ENCODE measurements at regions not wholly inside any gene's neighbourhood (a gene's known extent, or its start where the extent isn't known, plus 50 kb on each side); places are given as distances from the start of the nearest gene placed in this dataset.
"Not testable (repeated sequence)": the region's sequence is repeated elsewhere in the genome, so short reads cannot be mapped to it uniquely, and the experiment has no call there.

- not testable (repeated sequence) for H3K4me1 ChIP-seq (ENCODE audit: control insufficient read depth, insufficient read depth, low read length); H3K4me3 ChIP-seq (ENCODE audit: low read length); H3K9ac ChIP-seq (ENCODE audit: extremely low read depth, low read length, poor library complexity, severe bottlenecking); H3K27ac ChIP-seq (ENCODE audit: low read depth, low read length); H3K9me3 ChIP-seq (ENCODE audit: control insufficient read depth, low read length); H3K4me3 Mint-ChIP-seq; DNase-seq; H3K36me3 ChIP-seq (ENCODE audit: control insufficient read depth, insufficient read depth, low read length); H3K27me3 ChIP-seq (ENCODE audit: control insufficient read depth, insufficient read depth, low read length, poor library complexity, severe bottlenecking); H3K27ac Mint-ChIP-seq; H3K27me3 Mint-ChIP-seq (ENCODE audit: insufficient read depth)
- 72 to 81% methylated on average over 3 to 4 of the region's 5 CpGs for WGBS, 2 experiments (ENCODE audit: insufficient coverage in 1 of 2, insufficient read length in 1 of 2)
- H3K36me3 Mint-ChIP-seq (ENCODE audit: low read depth), result peaks cover 23% of the 10 kb centered on the region
- peaks cover 39% of the 10 kb centered on the region for H3K9me3 Mint-ChIP-seq
- peaks cover 38% of the 10 kb centered on the region for H3K4me1 Mint-ChIP-seq
These were observed 116.1 kb upstream of the GJE1 start for GRCh38 chr6:142016666-142017065.

GRCh38 chr6:142015463-142015862 is 117.3 kb upstream of the GJE1 start:
- H3K4me3 Mint-ChIP-seq; H3K27ac ChIP-seq (ENCODE audit: low read depth, low read length); H3K27me3 Mint-ChIP-seq (ENCODE audit: insufficient read depth); H3K9ac ChIP-seq (ENCODE audit: extremely low read depth, low read length, poor library complexity, severe bottlenecking); H3K27me3 ChIP-seq (ENCODE audit: control insufficient read depth, insufficient read depth, low read length, poor library complexity, severe bottlenecking); H3K9me3 ChIP-seq (ENCODE audit: control insufficient read depth, low read length); H3K4me3 ChIP-seq (ENCODE audit: low read length); H3K4me1 ChIP-seq (ENCODE audit: control insufficient read depth, insufficient read depth, low read length); H3K36me3 ChIP-seq (ENCODE audit: control insufficient read depth, insufficient read depth, low read length): not testable (repeated sequence)
- Mint-ChIP-seq H3K27ac (peak overlapping the region; percentile 88), H3K36me3 (ENCODE audit: low read depth) (peaks cover 21% of the 10 kb centered on the region), H3K4me1 (peaks cover 28% of the 10 kb centered on the region), H3K9me3 (peaks cover 39% of the 10 kb centered on the region)
- 36% methylated on average over 1 of the region's 2 CpGs; no CpG with 5 or more reads in 1 of the 2 experiments for WGBS, 2 experiments (ENCODE audit: insufficient coverage in 1 of 2, insufficient read length in 1 of 2)
- peak; percentile 76 for DNase-seq

DNA sequence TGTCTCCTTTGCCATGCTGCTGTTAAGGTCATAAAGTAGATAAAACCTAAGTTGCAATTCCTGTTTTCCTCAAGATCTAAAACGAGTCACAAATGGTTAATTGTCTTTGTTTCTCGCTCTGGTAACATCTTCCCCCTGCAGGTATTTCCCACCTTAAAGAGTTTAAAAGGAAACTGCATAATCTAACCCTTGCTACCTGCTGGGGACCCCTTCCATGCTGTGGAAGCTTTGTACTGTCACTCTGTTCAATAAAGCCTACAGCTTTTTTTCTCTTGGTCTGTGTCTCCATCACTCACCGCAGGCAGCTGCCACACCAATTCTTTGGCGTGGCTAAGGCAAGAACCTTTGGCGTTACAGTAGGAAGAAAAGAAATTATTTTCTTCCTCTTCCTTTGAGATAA is 117.7 kb upstream of the GJE1 start:
- Mint-ChIP-seq H3K4me3 (peak overlapping the region; percentile 7), H3K27me3 (ENCODE audit: insufficient read depth) (no peaks in the 10 kb centered on the region), H3K27ac (peak overlapping the region; percentile 88), H3K9me3 (peaks cover 39% of the 10 kb centered on the region), H3K36me3 (ENCODE audit: low read depth) (peaks cover 20% of the 10 kb centered on the region), H3K4me1 (peaks cover 27% of the 10 kb centered on the region)
- Histone ChIP-seq H3K27me3 (ENCODE audit: control insufficient read depth, insufficient read depth, low read length, poor library complexity, severe bottlenecking) (no peaks in the 10 kb centered on the region), H3K4me1 (ENCODE audit: control insufficient read depth, insufficient read depth, low read length) (peaks cover 6% of the 10 kb centered on the region), H3K9ac (ENCODE audit: extremely low read depth, low read length, poor library complexity, severe bottlenecking) (no peak overlapping the region), H3K36me3 (ENCODE audit: control insufficient read depth, insufficient read depth, low read length) (no peaks in the 10 kb centered on the region), H3K9me3 (ENCODE audit: control insufficient read depth, low read length) (no peaks in the 10 kb centered on the region), H3K4me3 (ENCODE audit: low read length) (peak overlapping the region; percentile 59), H3K27ac (ENCODE audit: low read depth, low read length) (no peak overlapping the region)
- WGBS, 2 experiments (ENCODE audit: insufficient coverage in 1 of 2, insufficient read length in 1 of 2), result 3% methylated on average over 5 of the region's 5 CpGs; no CpG with 5 or more reads in 1 of the 2 experiments
- peak; percentile 84 for DNase-seq
- TF ChIP-seq, protein P1, sequence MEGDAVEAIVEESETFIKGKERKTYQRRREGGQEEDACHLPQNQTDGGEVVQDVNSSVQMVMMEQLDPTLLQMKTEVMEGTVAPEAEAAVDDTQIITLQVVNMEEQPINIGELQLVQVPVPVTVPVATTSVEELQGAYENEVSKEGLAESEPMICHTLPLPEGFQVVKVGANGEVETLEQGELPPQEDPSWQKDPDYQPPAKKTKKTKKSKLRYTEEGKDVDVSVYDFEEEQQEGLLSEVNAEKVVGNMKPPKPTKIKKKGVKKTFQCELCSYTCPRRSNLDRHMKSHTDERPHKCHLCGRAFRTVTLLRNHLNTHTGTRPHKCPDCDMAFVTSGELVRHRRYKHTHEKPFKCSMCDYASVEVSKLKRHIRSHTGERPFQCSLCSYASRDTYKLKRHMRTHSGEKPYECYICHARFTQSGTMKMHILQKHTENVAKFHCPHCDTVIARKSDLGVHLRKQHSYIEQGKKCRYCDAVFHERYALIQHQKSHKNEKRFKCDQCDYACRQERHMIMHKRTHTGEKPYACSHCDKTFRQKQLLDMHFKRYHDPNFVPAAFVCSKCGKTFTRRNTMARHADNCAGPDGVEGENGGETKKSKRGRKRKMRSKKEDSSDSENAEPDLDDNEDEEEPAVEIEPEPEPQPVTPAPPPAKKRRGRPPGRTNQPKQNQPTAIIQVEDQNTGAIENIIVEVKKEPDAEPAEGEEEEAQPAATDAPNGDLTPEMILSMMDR (conservative IDR thresholded peaks at IDR 0.05), result no peak

- peak overlapping the region; percentile 59 for H3K4me3 ChIP-seq (ENCODE audit: low read length)
- H3K36me3 ChIP-seq (ENCODE audit: control insufficient read depth, insufficient read depth, low read length), result no peaks in the 10 kb centered on the region
- Mint-ChIP-seq H3K36me3 (ENCODE audit: low read depth) (peaks cover 16% of the 10 kb centered on the region), H3K27ac (peak overlapping the region; percentile 88), H3K9me3 (peaks cover 35% of the 10 kb centered on the region), H3K4me3 (peak overlapping the region; percentile 7), H3K4me1 (peaks cover 27% of the 10 kb centered on the region), H3K27me3 (ENCODE audit: insufficient read depth) (no peaks in the 10 kb centered on the region)
- no peaks in the 10 kb centered on the region for H3K27me3 ChIP-seq (ENCODE audit: control insufficient read depth, insufficient read depth, low read length, poor library complexity, severe bottlenecking)
- TF ChIP-seq, protein P1 (conservative IDR thresholded peaks at IDR 0.05), result no peak
- no peak overlapping the region for H3K9ac ChIP-seq (ENCODE audit: extremely low read depth, low read length, poor library complexity, severe bottlenecking)
- WGBS, 2 experiments (ENCODE audit: insufficient coverage in 1 of 2, insufficient read length in 1 of 2), result 18 to 28% methylated on average over 2 to 6 of the region's 6 CpGs
- DNase-seq, result peak; percentile 51
- no peak overlapping the region for H3K27ac ChIP-seq (ENCODE audit: low read depth, low read length)
- H3K9me3 ChIP-seq (ENCODE audit: control insufficient read depth, low read length), result no peaks in the 10 kb centered on the region
- peaks cover 6% of the 10 kb centered on the region for H3K4me1 ChIP-seq (ENCODE audit: control insufficient read depth, insufficient read depth, low read length)
These were observed 118.2 kb upstream of the GJE1 start for GRCh38 chr6:142014515-142014914.

Data from endodermal cell (in vitro differentiated cells).